ENCODE measurements at regions not wholly inside any gene's neighbourhood (a gene's known extent, or its start where the extent isn't known, plus 50 kb on each side); places are given as distances from the start of the nearest gene placed in this dataset.

GRCh38 chr1:234549447-234550021 lies 60.4 kb downstream of the IRF2BP2 start:
- no peak for TF ChIP-seq CTCF (IDR thresholded peaks at IDR 0.05; ENCODE audit: low read depth, low read length)
- TF ChIP-seq POLR2A (IDR thresholded peaks at IDR 0.05; ENCODE audit: extremely low read depth, insufficient read length), result no peak
- no peak for TF ChIP-seq MAX (IDR thresholded peaks at IDR 0.05; ENCODE audit: low read depth, low read length)
- TF ChIP-seq MYC (IDR thresholded peaks at IDR 0.05; ENCODE audit: low read depth, low read length), result no peak
